Hippocampal formation (tissue), 2 donors: ENCODE measurements at regions not wholly inside any gene's neighbourhood (a gene's known extent, or its start where the extent isn't known, plus 50 kb on each side); places are given as distances from the start of the nearest gene placed in this dataset.

Source experiments
- DNase-seq, 2 donors: peaks; one replicate each; lab custom pipeline; 2025; lab: John Stamatoyannopoulos, UW

GRCh38 chr10:63708421-63708820, 187.2 kb downstream of the REEP3 start:
- no peak for DNase-seq

GRCh38 chr10:63710703-63711102, 189.5 kb downstream of the REEP3 start:
- DNase-seq, result no peak

- DNase-seq, result no peak
Measured at GRCh38 chr10:63711361-63711760, 190.2 kb downstream of the REEP3 start.

- DNase-seq, result peak; percentile 45 to 66
Measured at GRCh38 chr10:63711867-63712716, 190.9 kb downstream of the REEP3 start.

GRCh38 chr10:63712717-63713115, 191.5 kb downstream of the REEP3 start:
- DNase-seq, result no peak

GRCh38 chr10:63713191-63714144, 192.3 kb downstream of the REEP3 start:
- DNase-seq, result peak in 1 of 2 donors; percentile 51

- no peak for DNase-seq
Measured at GRCh38 chr10:63716016-63716580, 194.9 kb downstream of the REEP3 start.

- DNase-seq, result no peak
Measured at GRCh38 chr10:63717027-63717715, 196.0 kb downstream of the REEP3 start.

- DNase-seq, result no peak
Measured at GRCh38 chr10:63718006-63718405, 196.8 kb downstream of the REEP3 start.

- DNase-seq, result no peak
Measured at GRCh38 chr10:63718421-63718820, 197.2 kb downstream of the REEP3 start.

GRCh38 chr10:63719226-63719856, 198.1 kb downstream of the REEP3 start:
- no peak for DNase-seq

- DNase-seq, result peak in 1 of 2 donors; percentile 26
Measured at GRCh38 chr10:63720072-63720537, 198.9 kb downstream of the REEP3 start.

- DNase-seq, result no peak
Measured at GRCh38 chr10:63720676-63721075, 199.5 kb downstream of the REEP3 start.

- DNase-seq, result no peak
Measured at GRCh38 chr10:63722537-63722936, 201.3 kb downstream of the REEP3 start.

- DNase-seq, result no peak
Measured at GRCh38 chr10:63723320-63723719, 202.1 kb downstream of the REEP3 start.

GRCh38 chr10:63723741-63724140, 202.5 kb downstream of the REEP3 start:
- DNase-seq, result no peak

- no peak for DNase-seq
Measured at GRCh38 chr10:63724922-63725321, 203.7 kb downstream of the REEP3 start.

- DNase-seq, result no peak
Measured at GRCh38 chr10:63726867-63727266, 205.7 kb downstream of the REEP3 start.

GRCh38 chr10:63727636-63728035, 206.4 kb downstream of the REEP3 start:
- no peak for DNase-seq

GRCh38 chr10:63735305-63735704, 214.1 kb downstream of the REEP3 start:
- no peak for DNase-seq

GRCh38 chr10:63738410-63738809, 217.2 kb downstream of the REEP3 start:
- DNase-seq, result no peak
